K562 (cell line): ENCODE measurements at regions not wholly inside any gene's neighbourhood (a gene's known extent, or its start where the extent isn't known, plus 50 kb on each side); places are given as distances from the start of the nearest gene placed in this dataset.

Source experiments
- CBFB ChIP-seq: sonication (generic); formaldehyde crosslinking; IDR thresholded peaks from 2 replicates; pipeline ENCODE4 v1.4.0; 2020; ENCODE audit warnings: mild to moderate bottlenecking, missing genetic modification reagents
- CBX1 ChIP-seq: sonication (generic); IDR thresholded peaks from 2 replicates; pipeline ENCODE4 v1.6.1; 2016; ENCODE audit warnings: antibody characterized with exemption, low read depth, mild to moderate bottlenecking
- CEBPB ChIP-seq: fragments of 450-650 bp; IDR thresholded peaks from 2 replicates; pipeline ENCODE4 v1.6.1; 2016; ENCODE audit warnings: missing genetic modification characterization, missing compliant biosample characterization
- EP300 ChIP-seq: IDR thresholded peaks from 2 replicates; pipeline ENCODE4 v1.6.1; 2012; ENCODE audit warnings: low read length, improper control_type of control experiment
- TCF7L2 ChIP-seq: fragments of 150-350 bp; IDR thresholded peaks from 2 replicates; pipeline ENCODE4 v1.6.1; 2016; ENCODE audit warnings: low read depth, mild to moderate bottlenecking, low read length, moderate library complexity
- YY1 ChIP-seq, 3 experiments: IDR thresholded peaks; 2 replicates each; pipeline ENCODE4 v1.6.1; 2011; ENCODE audit warnings: low read length in 2 of 3, mild to moderate bottlenecking in 2 of 3, moderate library complexity in 2 of 3, borderline replicate concordance in 1 of 3, control low read depth in 1 of 3, low read depth in 1 of 3; ENCODE audit not compliant: insufficient read depth in 3 of 3, insufficient replicate concordance in 2 of 3, control insufficient read depth in 1 of 3, insufficient read length in 1 of 3; ENCODE audit errors: extremely low read depth in 1 of 3
- ZNF23 ChIP-seq: fragments of 250-450 bp; sonication (Bioruptor Pico); IDR thresholded peaks from 2 replicates; pipeline ENCODE4 v1.4.0; 2020; ENCODE audit warnings: mild to moderate bottlenecking
- TF ChIP-seq, protein P1 (sequence below): sonication (generic); formaldehyde crosslinking; IDR thresholded peaks from 2 replicates; pipeline ENCODE4 v1.8.1; 2022; ENCODE audit warnings: missing genetic modification reagents

DNA sequence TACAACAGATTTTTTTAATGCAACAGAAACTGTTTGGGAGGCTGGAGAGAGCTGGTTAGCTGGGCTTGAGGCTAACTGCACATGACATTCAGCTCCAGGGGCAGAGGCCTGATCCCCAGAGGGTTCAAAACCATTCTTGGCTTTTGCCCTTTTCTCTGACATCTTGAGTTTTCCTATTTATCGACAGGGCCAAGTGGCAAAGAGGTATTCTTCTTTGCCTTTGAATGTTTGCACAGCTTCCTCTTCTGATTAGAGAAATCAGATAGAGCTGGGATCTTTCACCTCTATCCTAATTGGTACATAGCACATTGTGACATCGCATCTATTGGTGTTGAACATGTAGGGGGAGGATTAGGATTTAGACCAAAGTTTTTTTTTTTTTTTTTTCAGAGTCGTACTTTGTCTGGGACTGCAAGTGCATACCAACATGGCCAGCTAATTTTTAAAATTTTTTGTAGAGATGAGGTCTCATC is 143.7 kb downstream of the ACTBL2 start:
- TF ChIP-seq TCF7L2, result no peak
- TF ChIP-seq YY1 (IDR thresholded peaks at IDR 0.05; ENCODE audit: borderline replicate concordance in 1 of 3, control insufficient read depth in 1 of 3, extremely low read depth in 1 of 3, insufficient read depth in 3 of 3, insufficient read length in 1 of 3, insufficient replicate concordance in 2 of 3, low read depth in 1 of 3, low read length in 2 of 3), result no peak
- no peak for TF ChIP-seq EP300
- TF ChIP-seq, protein P1, sequence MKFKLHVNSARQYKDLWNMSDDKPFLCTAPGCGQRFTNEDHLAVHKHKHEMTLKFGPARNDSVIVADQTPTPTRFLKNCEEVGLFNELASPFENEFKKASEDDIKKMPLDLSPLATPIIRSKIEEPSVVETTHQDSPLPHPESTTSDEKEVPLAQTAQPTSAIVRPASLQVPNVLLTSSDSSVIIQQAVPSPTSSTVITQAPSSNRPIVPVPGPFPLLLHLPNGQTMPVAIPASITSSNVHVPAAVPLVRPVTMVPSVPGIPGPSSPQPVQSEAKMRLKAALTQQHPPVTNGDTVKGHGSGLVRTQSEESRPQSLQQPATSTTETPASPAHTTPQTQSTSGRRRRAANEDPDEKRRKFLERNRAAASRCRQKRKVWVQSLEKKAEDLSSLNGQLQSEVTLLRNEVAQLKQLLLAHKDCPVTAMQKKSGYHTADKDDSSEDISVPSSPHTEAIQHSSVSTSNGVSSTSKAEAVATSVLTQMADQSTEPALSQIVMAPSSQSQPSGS (CRISPR knock-in tag), result no peak
- TF ChIP-seq CBX1, result no peak
- TF ChIP-seq CBFB (CRISPR knock-in tag), result no peak
- TF ChIP-seq ZNF23 (CRISPR knock-in tag), result no peak
- TF ChIP-seq CEBPB (tag), result no peak
